Middle frontal gyrus (tissue), 1 donor: ENCODE measurements at regions not wholly inside any gene's neighbourhood (a gene's known extent, or its start where the extent isn't known, plus 50 kb on each side); places are given as distances from the start of the nearest gene placed in this dataset.

Source experiments
- DNase-seq: peaks from one replicate; pipeline ENCODE4 v3.0.0-alpha.2; 2015; ENCODE audit warnings: low spot score; ENCODE audit errors: extremely low spot score

DNA sequence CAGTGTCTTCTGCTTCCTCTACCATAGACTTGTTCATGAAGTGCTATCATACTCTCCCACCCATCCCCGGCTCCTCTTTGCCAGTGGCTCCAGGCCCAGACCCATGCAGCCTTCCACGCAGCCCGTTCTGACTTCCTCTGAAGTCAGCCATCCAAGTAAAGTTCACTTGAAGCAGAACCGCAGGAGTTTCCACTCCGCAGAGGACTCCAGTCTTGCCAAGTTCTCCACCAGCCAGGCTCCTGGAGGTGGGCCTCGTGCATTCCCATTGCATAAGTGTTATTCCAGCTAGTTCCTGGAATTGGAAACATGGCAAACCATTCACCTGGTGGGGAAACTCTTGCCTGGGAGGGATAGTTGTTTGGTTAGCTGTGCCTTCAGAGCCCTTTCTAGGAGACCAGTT lies 185.1 kb downstream of the PLPP3 start:
- DNase-seq: no peak

DNA sequence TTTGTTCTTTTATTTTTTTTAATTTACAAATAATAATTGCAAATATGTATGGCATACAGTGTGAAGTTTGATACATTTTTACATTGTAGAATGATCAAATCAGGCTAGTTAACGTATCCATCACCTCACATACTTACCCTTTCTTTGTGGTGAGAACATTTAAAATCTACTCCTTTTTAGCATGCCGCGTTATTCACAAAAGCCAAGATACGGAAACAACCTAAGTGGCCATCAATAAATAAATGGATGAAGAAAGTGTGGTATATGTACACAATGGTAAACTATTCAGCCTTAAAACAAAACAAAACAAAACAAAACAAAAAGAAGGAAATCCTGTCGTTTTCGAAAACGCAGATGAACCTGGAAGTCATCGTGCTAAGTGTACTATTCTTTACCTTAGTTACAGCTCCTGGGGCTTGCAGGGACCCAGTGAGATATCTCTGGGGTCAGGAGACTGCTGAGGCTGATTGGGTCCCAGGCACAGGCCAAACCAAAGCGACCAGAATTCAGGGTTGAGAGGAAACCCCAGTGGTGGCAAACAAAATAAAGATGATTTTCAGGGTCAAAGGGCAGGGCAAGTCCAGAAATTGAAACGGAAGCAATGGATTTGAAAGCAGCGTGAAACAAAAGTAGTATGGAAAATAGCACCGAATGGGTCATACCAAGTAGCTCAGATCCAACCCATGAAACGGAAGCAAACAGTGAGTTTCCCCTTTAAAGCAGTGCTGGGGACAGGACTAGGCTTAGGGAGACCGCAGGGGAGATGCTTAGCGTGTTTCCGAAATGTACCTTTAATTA lies 188.2 kb downstream of the PLPP3 start:
- no peak for DNase-seq

DNA sequence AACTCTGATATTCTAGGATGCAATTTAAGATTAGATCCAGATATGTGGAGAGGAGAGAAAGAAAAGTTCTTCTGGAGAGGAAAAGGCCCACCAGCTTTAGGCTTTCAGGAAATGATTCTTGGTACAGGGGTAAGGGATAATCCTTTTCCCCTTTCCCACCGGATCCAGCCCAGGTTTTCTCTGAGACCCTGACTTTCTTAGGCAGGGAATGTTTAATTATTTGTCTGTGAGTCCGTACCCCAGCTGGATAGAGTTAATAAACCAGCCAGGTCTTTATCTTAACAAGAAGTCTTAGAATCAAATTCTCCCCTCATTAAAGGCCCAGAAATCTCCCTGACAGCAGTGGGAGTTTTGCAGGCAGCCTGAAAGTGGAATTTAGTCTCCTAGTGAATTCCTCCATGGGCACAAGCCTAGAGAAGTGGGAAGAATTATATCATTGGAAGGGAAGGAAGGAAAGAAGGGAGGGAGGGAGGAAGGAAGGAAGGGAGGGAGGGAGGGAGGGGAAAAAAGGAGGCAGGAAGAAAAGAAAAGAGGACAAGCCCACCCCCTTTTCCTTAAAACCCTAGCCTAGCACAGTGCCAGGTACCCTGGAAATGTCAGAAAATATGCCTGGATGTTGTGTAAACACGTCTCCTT lies 189.0 kb downstream of the PLPP3 start:
- no peak for DNase-seq

DNA sequence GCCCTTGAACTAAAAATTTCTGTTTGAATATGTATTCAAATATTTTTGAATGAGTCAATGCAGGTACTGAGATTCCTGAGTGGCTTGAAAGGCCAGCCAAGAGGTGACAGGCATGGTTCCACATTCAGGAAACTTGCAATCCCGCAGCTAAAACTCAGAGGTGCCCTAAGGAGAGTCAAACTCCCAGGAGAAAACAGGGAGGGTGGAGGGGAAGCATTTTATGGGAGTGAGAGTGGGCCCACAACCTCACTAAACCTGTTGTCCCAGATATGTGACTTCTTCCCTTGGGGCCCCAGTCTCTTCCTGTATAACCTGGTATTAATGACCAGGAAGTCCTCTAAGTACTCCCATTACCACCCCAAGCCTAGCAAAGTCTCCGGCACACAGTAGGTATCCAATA lies 189.6 kb downstream of the PLPP3 start:
- DNase-seq: no peak

DNA sequence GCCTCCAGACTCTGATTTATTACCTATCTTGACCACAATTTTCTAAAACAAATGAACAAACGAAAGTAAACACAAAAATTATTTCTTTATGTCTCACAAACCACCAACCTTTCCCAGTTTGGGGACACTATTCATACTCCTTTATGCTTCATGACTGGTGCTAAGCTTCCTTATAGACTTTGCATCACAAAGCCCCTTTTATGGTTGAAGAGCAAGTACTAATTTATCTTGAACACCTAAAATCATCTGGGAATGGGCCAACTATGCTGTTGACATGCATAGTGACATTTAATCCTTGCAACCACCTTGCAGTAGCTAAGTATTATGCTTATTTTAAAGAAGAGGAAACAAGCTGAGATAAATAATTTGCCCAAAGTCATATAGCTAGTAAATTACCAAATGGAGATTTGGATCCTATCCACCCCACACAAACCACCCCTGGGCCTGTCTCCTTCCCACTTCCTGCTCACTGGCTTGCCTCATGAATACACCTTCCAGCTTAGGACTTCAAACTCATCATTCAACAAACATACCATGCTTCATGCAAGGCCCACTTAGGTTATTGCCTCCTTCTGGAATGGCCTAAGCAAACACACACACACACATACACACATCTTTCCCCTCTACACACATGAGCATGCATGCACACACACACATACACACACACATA lies 192.2 kb downstream of the PLPP3 start:
- DNase-seq: no peak

DNA sequence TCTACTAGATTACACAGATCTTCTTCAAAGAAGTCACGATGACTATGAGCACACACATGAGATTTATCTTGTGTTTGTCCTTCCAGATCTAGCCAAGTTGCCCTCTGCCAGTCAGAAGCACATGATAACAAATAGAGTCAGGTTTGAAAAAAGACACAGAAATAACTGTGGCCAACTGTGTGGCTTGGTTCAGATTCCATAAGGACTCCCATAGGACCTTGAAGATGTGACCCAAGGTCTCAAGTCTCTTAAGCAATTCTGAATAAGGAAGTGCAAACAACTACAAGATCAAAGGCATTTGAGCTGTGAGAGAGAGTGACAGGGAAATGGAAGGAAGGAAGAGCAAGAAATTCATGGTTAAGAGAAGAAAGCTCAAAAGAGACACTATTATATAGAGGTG lies 194.0 kb downstream of the PLPP3 start:
- no peak for DNase-seq

DNA sequence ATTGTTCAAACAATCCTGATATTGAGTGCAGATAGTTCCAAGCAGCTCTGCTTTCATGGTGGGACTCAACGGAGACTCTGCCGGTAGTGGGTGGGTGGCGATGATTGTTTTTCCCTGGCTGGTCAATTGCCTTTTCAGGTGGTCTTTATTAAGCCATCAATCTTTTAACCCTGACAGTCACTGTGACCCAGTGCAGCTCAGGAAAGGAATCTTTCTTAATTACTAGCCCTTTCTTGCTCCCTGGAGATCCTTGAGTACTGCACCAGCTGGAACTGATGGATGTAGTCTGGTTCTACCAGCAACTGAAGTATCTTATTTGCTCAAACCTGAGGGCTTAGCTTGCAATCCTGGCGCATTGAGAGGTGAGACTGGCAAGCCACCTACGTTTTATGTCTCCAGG lies 196.4 kb downstream of the PLPP3 start:
- DNase-seq: no peak

DNA sequence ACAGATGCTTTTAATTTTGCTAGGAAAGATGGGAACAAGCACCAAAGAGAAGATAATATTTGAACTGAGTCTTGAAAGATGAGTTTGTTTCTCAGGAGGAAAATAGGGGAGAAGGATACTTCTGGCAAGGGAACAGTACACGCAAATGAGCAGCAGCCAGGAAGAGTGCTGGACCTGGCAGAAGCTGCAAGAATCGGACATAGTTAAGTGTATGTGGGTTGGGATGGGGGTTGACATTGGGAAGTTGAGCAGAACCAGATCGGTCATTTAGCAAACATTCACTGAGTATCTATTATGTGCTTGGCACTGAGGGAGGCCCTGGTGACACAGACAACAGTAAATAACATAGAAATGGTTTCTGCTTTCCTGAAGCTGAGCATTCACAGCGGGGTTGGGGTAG lies 198.8 kb downstream of the PLPP3 start:
- no peak for DNase-seq

DNA sequence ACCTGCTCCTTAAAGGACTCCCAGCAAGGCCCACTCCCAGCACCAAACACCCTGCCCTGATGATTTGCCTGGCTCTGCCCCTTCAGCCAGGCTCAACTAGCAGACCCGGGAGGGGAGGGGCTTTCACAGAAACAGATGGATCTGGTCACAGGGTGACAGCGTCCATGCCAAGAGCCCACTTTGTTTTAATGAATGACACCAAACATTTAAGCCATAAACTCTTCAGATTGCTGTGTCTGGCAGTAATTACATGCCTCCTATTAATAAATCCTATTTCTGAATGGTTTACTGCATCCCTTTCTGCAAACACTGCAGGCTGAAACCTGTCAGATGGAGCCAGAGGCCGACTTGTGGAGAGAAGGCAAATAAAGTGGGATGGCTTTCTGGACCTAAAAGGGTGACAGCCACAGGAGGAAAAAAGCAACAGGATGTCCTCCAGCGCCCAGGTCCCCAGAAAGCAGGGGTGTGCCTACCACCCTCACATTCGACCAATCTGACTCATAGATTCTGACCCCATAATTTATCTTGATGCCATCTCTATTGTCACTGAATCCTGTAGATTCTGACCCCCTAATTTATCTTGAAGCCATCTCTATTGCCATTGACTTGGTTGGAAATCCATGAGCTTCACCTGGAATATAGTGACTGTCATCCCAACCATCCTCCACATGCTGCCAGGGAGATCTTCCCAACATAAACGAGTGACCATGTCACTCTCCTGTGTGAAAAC lies 200.9 kb downstream of the PLPP3 start:
- no peak for DNase-seq

DNA sequence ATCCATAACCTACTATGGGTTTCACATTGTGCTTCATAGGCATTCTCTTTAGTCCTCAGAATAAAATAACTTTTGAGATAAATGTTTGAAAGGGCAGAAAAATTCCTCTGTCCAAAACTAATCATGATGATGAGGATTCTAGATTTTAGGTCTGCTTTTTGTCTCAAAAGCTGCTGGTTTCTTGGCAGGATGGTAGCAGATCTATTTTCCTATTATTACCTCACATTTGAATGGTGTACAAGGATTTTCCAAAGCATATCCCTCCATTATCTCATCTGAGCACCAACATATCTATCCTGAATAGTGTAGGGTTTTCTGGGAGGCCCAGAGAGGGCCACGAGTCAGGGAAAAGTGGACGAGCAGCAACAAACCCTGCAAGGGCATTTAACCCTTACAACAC lies 201.9 kb downstream of the PLPP3 start:
- DNase-seq: no peak

DNA sequence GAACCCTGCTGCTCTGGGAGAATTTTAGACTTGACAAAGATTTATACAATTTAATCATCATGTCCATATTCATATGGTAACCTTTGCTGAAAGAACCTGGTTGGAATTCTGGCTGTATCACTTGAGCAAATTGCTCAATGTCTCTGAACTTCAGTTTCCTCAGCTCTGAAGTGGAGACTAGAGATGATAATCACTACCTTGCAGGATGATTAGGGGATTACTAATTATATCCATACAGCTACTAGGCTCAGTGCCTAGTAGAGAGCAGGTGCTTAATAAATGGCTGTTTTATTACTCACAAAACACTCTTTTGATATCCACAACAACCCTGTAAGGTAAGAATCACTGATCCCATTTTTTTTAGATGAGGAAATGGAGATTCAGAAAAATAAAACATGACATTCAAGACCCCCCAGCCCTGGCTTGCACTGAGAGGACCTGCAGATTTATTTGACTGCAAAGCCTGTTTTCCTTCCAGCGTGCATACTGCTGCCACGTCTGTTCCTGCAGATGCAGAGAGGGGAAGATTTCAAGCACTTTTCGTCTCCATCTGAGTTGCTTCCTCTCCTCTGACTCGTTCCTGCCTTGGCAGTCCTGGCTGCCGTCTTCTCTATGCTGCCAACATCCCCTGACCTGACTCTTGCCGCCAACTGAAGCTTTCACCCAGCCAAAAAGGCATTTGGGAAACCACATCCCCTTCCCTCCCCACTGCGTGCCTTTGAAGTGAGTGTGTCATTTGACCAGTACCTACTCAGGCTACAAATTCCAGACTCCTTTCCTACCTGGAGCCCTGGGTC lies 203.0 kb downstream of the PLPP3 start:
- DNase-seq: no peak

DNA sequence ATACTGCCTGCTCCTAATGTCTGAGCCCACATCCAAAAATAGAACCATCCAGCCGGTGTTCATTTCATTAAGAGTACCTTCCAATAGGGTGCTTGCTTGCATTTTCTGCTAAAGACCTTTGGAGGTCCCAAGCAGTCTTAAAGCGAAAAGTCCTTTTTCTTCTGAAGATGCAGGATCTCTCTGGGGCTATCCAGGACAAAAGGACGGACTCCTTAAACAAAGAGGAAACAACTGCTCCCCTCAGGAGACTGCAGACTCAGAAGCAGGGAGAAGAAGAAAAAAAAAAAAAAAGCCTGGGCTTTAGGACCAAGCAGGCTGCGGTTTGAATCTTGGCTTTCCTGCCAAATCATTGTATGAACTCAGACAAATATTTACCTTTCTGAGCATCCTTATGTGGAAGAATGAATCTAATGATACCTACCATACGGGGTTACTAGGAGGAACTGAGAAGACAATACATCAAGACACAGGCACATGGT lies 204.0 kb downstream of the PLPP3 start:
- DNase-seq: no peak

DNA sequence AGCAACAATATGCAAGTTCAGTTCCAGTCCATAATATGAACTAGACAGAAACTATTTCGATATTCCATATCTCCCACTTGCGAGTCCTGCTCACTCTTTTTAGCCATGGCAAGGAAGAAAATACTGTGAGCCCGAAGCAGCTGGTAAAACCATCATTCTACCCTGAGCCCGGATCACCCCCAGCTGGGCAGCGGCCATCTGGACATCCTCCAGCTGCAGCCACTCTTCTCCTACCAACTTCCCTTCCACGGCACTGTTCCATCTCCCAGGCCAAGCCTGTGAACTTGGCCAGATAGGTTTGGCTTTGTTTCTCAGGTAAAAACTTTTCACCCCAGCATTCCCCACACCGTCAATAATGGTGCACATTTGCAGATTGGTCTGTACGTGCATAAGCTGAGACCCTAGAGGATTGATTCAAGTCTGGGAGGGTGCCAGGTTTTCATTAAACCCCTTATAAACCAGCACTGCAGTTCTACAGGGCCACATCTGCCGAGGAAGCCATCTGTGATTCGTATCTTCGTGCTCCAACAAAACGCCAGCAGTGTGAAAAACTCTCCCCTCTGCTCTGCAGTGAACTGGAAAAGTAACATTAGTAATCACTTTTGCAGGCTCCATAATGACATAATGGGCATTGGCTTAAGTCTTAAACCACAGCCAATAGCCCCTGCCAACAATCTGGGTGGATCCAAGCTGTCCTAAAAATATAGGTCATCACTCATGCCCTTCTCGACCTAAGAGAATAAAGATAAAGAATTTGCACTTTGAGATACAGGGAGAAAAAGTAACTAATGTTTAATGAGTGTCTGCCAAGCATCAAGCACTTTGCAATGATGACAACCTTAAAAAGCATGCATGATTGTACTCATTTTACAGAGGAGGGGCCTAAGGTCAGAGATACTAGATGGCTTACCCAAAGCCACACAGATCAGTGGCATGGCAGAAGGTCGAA lies 205.1 kb downstream of the PLPP3 start:
- no peak for DNase-seq

DNA sequence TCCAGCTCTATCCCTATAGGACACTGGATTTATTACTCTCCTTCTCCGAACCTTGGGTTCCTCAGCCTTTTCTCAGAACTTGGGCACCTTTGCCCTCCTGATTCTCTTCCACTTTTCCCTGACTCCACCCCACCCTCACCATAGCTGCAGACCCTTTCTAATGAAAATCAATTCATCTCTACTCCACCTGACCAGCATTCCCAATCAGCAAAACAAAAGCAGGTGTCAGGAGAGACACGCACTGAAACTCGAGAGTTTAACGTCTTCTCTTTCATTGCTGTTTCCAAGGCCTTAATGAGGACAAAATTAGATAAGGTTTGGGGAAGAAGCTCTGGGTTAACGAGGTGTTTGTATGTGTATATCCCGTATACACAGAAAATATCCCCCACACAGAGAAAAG lies 208.8 kb downstream of the PLPP3 start:
- DNase-seq: no peak

DNA sequence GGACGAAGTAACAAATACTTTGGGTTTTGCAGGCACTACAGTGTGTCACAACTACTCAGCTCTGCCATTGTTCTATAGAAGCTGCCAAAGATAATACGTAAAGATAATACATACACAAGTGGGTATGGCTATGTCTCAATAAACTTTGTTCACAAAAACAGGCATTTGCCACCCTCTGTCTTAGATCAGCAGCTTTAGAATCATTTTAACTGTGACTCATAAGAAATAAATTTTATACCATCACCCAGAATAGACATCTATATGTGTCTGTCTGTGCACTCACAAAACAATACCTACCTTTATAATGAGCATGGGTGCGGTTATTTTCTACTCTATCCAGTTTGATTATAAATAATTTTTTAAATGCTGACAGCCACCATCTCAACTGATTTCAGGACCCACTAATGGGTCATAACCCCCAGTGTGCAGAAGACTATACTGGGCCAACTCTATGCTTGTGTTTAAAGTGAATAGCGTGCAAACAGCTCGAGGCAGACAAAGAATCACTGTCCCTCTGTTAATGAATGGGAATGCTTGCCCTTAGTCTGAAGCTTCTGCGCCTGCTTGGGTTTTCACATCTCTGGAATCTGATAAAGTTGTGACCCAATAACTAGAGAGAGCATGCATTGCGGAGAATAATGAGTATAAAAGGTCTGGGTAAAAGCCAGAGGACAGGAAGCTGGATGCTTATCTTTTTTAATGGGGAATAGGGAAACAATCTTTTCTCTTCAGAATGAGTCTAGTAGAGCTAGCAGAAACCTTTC lies 216.2 kb downstream of the PLPP3 start:
- DNase-seq: no peak

DNA sequence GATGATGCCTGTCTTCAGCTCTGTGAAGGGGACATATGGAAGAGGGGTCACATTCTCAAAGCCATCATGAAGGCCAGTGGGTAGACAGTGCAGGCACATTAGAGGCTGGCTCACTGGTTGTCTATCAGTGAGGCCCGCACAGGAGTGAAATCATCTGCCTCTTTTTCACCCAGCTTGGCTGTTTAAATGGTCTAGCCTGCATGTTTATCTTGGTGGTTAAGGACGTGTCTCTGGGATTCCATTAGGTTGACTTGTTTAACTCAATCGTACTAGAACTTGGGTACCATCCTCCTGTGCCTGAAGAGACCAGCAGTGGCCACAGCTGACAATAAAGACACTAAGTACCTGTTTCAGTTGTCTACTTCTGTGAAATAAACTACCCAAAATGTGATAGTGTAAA lies 219.3 kb downstream of the PLPP3 start:
- DNase-seq: no peak

DNA sequence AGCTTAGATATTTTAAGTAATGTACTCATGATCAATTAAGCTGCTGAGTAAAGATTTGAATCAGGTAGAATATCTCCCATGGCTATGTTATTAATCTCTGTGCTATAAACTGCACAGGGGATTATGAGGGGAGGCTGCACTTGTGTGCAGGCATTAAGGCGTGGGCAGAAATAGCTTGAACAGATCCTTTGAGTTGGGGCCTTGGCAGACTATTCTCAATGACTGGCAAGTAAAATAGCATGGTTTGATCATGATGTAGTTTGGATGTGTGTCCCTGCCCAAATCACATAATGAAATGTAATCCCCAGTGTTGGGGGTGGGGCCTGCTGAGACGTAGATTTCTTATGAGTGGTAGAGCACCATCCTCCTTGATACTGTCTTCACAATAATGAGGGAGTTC lies 220.3 kb downstream of the PLPP3 start:
- no peak for DNase-seq

DNA sequence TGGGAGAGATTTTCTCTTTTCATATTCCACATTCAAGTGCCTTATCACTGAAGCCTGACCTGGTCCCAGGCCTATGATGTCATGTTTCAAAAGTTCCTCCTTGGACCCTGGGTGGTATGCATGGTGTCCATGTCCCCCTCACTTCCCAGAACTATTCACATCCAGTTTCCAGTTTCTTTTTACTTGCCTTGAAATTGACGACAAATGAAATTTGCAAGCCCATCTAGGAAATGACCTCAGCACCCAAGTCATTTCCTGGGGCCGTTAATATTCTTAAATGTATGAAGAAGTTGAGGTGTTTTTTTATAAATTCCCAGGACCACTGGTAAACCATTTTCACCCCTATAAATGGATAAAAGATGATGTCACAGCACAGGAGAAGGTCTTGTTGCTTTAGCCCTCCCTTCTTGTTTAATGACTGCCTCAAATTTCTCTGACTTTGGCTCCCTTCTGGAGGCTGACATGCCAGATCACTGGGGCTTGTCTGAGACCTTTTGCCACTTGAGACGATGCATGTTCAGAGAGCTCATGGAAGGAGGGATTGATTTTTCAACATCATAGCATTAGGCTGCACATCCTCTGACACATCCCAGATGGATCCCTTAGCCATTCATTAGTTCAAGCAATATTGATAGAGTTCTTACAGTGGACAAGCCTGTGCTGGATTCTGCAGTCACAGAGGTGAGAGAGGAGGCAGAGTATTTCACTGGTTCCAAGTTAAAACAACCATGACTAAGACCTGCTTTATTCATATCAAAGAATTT lies 221.3 kb downstream of the PLPP3 start:
- DNase-seq: no peak
